Ascending aorta (tissue), 2 donors: ENCODE measurements at regions not wholly inside any gene's neighbourhood (a gene's known extent, or its start where the extent isn't known, plus 50 kb on each side); places are given as distances from the start of the nearest gene placed in this dataset.

Experiments used
- DNase-seq, 2 donors: peaks; one replicate each; pipeline ENCODE4 v3.0.0-alpha.2; 2019; ENCODE audit warnings: low spot score in 2 of 2
- H3K27ac ChIP-seq, 2 donors: fragments of 200-600 bp; sonication (generic); one replicate each; pipeline ENCODE4 v1.5.1; 2016 to 2017; ENCODE audit warnings: mild to moderate bottlenecking in 1 of 2
- H3K27me3 ChIP-seq: fragments of 200-600 bp; sonication (generic); one replicate; pipeline ENCODE4 v1.5.1; 2017
- H3K36me3 ChIP-seq, 2 donors: fragments of 200-600 bp; sonication (generic); one replicate each; pipeline ENCODE4 v1.5.1; 2016
- H3K4me1 ChIP-seq, 2 donors: fragments of 200-600 bp; sonication (generic); one replicate each; pipeline ENCODE4 v1.5.1; 2016 to 2017; ENCODE audit warnings: mild to moderate bottlenecking in 1 of 2
- H3K4me3 ChIP-seq, 2 donors: fragments of 200-600 bp; sonication (generic); one replicate each; pipeline ENCODE4 v1.5.1; 2016 to 2017; ENCODE audit warnings: mild to moderate bottlenecking in 1 of 2
- H3K9me3 ChIP-seq, 2 donors: fragments of 200-600 bp; sonication (generic); one replicate each; pipeline ENCODE4 v1.5.1; 2016
- CTCF ChIP-seq, 3 experiments: fragments of 200-600 bp in 2 of 3; fragments of 450-650 bp in 1 of 3; sonication (generic) in 2 of 3; IDR thresholded peaks; one replicate each; pipeline ENCODE4 v1.5.1; 2016 to 2019; ENCODE audit warnings: antibody characterized with exemption in 3 of 3, mild to moderate bottlenecking in 1 of 3, moderate library complexity in 1 of 3
- intact Hi-C: fragments of 100-400 bp; cut with DNase I; formaldehyde crosslinking; loops from one replicate; pipeline ENCODE4 v1.15.1; 2023

DNA sequence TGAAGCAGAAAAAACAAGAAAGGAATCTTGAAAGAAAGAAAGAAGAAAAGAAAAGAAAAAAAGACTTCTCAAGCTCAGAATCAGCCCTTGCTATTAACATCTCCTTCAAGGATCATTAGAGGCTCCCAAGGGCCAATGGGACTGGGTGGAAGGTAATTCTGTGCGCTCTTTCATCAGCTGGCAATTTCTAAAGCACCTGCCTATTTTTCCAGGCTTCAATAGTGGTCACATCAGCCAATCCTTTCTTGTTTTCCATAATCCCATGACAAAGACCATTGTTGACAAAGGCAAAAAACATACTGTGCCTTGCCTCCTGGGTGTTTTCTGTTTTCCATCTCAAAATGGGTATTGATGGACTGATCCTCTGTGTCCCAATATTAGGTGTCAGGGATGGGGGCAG lies 88.2 kb upstream of the TSC22D1 start:
- H3K4me1 ChIP-seq = peaks cover 0 to 12% of the 10 kb centered on the region in 2 donors
- no peaks in the 10 kb centered on the region for H3K9me3 ChIP-seq
- H3K36me3 ChIP-seq = no peaks in the 10 kb centered on the region
- no peak for TF ChIP-seq CTCF (IDR thresholded peaks at IDR 0.05)
- H3K27me3 ChIP-seq = no peaks in the 10 kb centered on the region
- H3K4me3 ChIP-seq = no peak overlapping the region
- no peak for DNase-seq
- H3K27ac ChIP-seq = no peak overlapping the region
- intact Hi-C loops = no loop called here

- no peak overlapping the region for H3K27ac ChIP-seq
- intact Hi-C loops = no loop called here
- no peak overlapping the region for H3K4me3 ChIP-seq
- no peak for DNase-seq
- no peaks in the 10 kb centered on the region for H3K4me1 ChIP-seq
- no peak for TF ChIP-seq CTCF (IDR thresholded peaks at IDR 0.05)
- no peaks in the 10 kb centered on the region for H3K27me3 ChIP-seq
- no peaks in the 10 kb centered on the region for H3K9me3 ChIP-seq
- no peaks in the 10 kb centered on the region for H3K36me3 ChIP-seq
Observed at GRCh38 chr13:44662515-44662914, 86.4 kb upstream of the TSC22D1 start.

GRCh38 chr13:44661936-44662335 lies 85.8 kb upstream of the TSC22D1 start:
- no peak for DNase-seq
- H3K4me1 ChIP-seq = no peaks in the 10 kb centered on the region
- intact Hi-C loops = no loop called here
- H3K27ac ChIP-seq = no peak overlapping the region
- no peaks in the 10 kb centered on the region for H3K9me3 ChIP-seq
- no peaks in the 10 kb centered on the region for H3K36me3 ChIP-seq
- no peak for TF ChIP-seq CTCF (IDR thresholded peaks at IDR 0.05)
- H3K27me3 ChIP-seq = no peaks in the 10 kb centered on the region
- no peak overlapping the region for H3K4me3 ChIP-seq

- Histone ChIP-seq H3K36me3 (no peaks in the 10 kb centered on the region), H3K9me3 (no peaks in the 10 kb centered on the region), H3K27me3 (no peaks in the 10 kb centered on the region), H3K4me3 (no peak overlapping the region), H3K4me1 (no peaks in the 10 kb centered on the region), H3K27ac (no peak overlapping the region)
- no peak for TF ChIP-seq CTCF (IDR thresholded peaks at IDR 0.05)
- DNase-seq = no peak
- intact Hi-C loops = no loop called here
Observed at GRCh38 chr13:44660050-44660449, 83.9 kb upstream of the TSC22D1 start.

- no peak for DNase-seq
- no peaks in the 10 kb centered on the region for H3K9me3 ChIP-seq
- H3K36me3 ChIP-seq = no peaks in the 10 kb centered on the region
- H3K4me1 ChIP-seq = peaks cover 0 to 2% of the 10 kb centered on the region in 2 donors
- H3K27ac ChIP-seq = no peak overlapping the region
- TF ChIP-seq CTCF (IDR thresholded peaks at IDR 0.05) = no peak
- H3K27me3 ChIP-seq = no peaks in the 10 kb centered on the region
- intact Hi-C loops = no loop called here
- H3K4me3 ChIP-seq = no peak overlapping the region
Observed at GRCh38 chr13:44652962-44653660, 77.0 kb upstream of the TSC22D1 start.

DNA sequence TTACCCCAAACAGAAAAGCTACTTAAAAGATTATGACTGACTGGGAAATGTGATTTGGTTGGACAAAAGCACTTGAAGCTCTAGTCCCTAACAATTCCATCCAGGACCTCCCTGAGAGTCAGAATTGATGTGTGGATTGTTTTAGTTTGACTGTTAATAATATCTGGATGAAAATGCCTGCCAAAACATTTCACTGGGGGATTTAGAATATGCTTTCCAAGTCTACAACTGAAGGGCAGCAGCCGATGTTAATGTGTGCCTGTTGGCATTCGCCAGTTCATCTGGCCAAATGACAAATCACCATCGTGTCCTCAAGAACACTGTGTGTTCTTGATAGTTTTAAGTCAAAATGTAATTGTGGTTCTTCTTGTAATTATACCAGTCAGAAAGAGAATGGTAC lies 76.0 kb upstream of the TSC22D1 start:
- no peak for DNase-seq
- Histone ChIP-seq H3K27ac (peak overlapping the region in 1 of 2 donors; percentile 26), H3K27me3 (no peaks in the 10 kb centered on the region), H3K36me3 (no peaks in the 10 kb centered on the region), H3K9me3 (no peaks in the 10 kb centered on the region), H3K4me1 (peaks cover 0 to 2% of the 10 kb centered on the region in 2 donors), H3K4me3 (no peak overlapping the region)
- TF ChIP-seq CTCF (IDR thresholded peaks at IDR 0.05) = no peak
- intact Hi-C loops = no loop called here
